ENCODE measurements at regions not wholly inside any gene's neighbourhood (a gene's known extent, or its start where the extent isn't known, plus 50 kb on each side); places are given as distances from the start of the nearest gene placed in this dataset.

GRCh38 chr10:56135828-56136227, 225.2 kb downstream of the ZWINT start:
- 84 to 90% (median 88%) methylated on average over 4 of the region's 4 CpGs for WGBS, 3 donors
- DNase-seq: no peak
- TF ChIP-seq, protein P1, sequence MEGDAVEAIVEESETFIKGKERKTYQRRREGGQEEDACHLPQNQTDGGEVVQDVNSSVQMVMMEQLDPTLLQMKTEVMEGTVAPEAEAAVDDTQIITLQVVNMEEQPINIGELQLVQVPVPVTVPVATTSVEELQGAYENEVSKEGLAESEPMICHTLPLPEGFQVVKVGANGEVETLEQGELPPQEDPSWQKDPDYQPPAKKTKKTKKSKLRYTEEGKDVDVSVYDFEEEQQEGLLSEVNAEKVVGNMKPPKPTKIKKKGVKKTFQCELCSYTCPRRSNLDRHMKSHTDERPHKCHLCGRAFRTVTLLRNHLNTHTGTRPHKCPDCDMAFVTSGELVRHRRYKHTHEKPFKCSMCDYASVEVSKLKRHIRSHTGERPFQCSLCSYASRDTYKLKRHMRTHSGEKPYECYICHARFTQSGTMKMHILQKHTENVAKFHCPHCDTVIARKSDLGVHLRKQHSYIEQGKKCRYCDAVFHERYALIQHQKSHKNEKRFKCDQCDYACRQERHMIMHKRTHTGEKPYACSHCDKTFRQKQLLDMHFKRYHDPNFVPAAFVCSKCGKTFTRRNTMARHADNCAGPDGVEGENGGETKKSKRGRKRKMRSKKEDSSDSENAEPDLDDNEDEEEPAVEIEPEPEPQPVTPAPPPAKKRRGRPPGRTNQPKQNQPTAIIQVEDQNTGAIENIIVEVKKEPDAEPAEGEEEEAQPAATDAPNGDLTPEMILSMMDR (IDR thresholded peaks at IDR 0.05): no peak
- TF ChIP-seq EP300 (IDR thresholded peaks at IDR 0.05): no peak
- Histone ChIP-seq H3K4me1 (ENCODE audit: insufficient read depth) (no peaks in the 10 kb centered on the region), H3K4me3 (no peak overlapping the region), H3K27me3 (no peaks in the 10 kb centered on the region), H3K9me3 (no peaks in the 10 kb centered on the region), H3K36me3 (no peaks in the 10 kb centered on the region), H3K27ac (no peak overlapping the region)
- intact Hi-C loops (cut with DNase I): no loop called here

DNA sequence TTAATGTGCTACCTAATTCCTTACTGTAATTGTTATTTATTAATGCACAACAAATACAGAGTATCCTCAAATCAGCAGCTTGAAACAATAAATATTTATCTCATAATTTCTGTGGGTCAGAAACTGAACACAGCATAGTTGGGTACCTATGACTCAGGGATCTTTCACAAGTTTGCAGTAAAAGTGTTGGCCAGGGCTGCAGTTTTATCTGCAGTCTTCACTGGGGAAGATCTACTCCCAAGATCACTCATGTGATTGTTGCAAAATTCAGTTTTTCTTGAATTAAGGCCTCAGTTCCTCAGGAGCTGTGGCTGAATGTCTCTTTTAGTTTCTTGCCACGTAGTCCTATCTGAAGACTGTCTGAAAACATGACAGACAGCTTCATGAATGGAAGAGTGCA, 237.8 kb downstream of the ZWINT start:
- no peak for TF ChIP-seq POLR2A (IDR thresholded peaks at IDR 0.05)
- TF ChIP-seq, protein P1 (IDR thresholded peaks at IDR 0.05): no peak
- TF ChIP-seq EP300 (IDR thresholded peaks at IDR 0.05): no peak
- H3K27ac ChIP-seq: no peak overlapping the region

GRCh38 chr10:56116684-56117083, 244.4 kb downstream of the ZWINT start:
- TF ChIP-seq POLR2A (IDR thresholded peaks at IDR 0.05) (no peak), EP300 (IDR thresholded peaks at IDR 0.05) (no peak)
- TF ChIP-seq, protein P1 (IDR thresholded peaks at IDR 0.05): no peak

More for the DNA sequence above, 237.8 kb downstream of the ZWINT start:
- Histone ChIP-seq H3K4me1 (ENCODE audit: insufficient read depth) (no peaks in the 10 kb centered on the region), H3K9me3 (no peaks in the 10 kb centered on the region), H3K4me3 (no peak overlapping the region), H3K36me3 (no peaks in the 10 kb centered on the region), H3K27me3 (no peaks in the 10 kb centered on the region)
- 64 to 78% (median 71%) methylated on average over 1 of the region's 1 CpG for WGBS, 3 donors
- no peak for DNase-seq
- intact Hi-C loops (cut with DNase I): no loop called here

DNA sequence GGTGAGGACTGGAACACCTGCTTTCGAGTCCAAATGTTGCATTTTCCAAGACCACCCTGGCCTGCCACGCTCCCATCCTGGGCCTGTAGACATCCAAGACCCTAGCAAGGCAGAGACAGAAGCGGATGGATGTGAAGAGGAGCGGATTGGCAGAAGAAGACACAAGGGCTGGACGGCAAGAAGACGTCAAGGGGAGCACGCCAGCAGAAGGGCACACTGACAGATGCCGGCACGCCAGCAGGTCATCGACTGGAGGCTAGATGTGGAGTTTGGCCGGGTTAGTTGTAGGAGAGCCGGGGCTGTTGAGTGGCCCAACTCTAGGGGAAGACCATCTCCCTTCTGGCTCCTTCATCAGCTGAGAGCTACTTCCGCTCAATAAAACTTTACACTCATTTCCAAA, 251.6 kb downstream of the ZWINT start:
- Histone ChIP-seq H3K9me3 (no peaks in the 10 kb centered on the region), H3K36me3 (no peaks in the 10 kb centered on the region), H3K4me3 (no peak overlapping the region), H3K27me3 (no peaks in the 10 kb centered on the region), H3K27ac (no peak overlapping the region), H3K4me1 (ENCODE audit: insufficient read depth) (no peaks in the 10 kb centered on the region)
- intact Hi-C loops (cut with DNase I): no loop called here
- 92 to 95% (median 93%) methylated on average over 13 of the region's 13 CpGs for WGBS, 3 donors
- DNase-seq: no peak
- TF ChIP-seq POLR2A (IDR thresholded peaks at IDR 0.05): no peak
- TF ChIP-seq EP300 (IDR thresholded peaks at IDR 0.05): no peak
- TF ChIP-seq, protein P1 (IDR thresholded peaks at IDR 0.05): no peak

More at GRCh38 chr10:56116684-56117083, 244.4 kb downstream of the ZWINT start:
- no peaks in the 10 kb centered on the region for H3K27me3 ChIP-seq
- no peak for DNase-seq
- H3K9me3 ChIP-seq: no peaks in the 10 kb centered on the region
- no peaks in the 10 kb centered on the region for H3K4me1 ChIP-seq (ENCODE audit: insufficient read depth)
- 21 to 49% (median 40%) methylated on average over 1 of the region's 1 CpG for WGBS, 3 donors
- H3K36me3 ChIP-seq: no peaks in the 10 kb centered on the region
- intact Hi-C loops (cut with DNase I): no loop called here
- H3K27ac ChIP-seq: no peak overlapping the region
- H3K4me3 ChIP-seq: no peak overlapping the region

GRCh38 chr10:56104923-56105322, 256.1 kb downstream of the ZWINT start:
- intact Hi-C loops (cut with DNase I): no loop called here
- TF ChIP-seq POLR2A (IDR thresholded peaks at IDR 0.05): no peak
- TF ChIP-seq, protein P1 (IDR thresholded peaks at IDR 0.05): no peak
- no peak for TF ChIP-seq EP300 (IDR thresholded peaks at IDR 0.05)
- H3K4me3 ChIP-seq: no peak overlapping the region
- no peaks in the 10 kb centered on the region for H3K36me3 ChIP-seq
- no peak for DNase-seq
- no peak overlapping the region for H3K27ac ChIP-seq
- H3K9me3 ChIP-seq: no peaks in the 10 kb centered on the region
- H3K4me1 ChIP-seq (ENCODE audit: insufficient read depth): no peaks in the 10 kb centered on the region
- H3K27me3 ChIP-seq: no peaks in the 10 kb centered on the region
- WGBS, 3 donors: 72 to 83% (median 82%) methylated on average over 4 of the region's 4 CpGs

Measured in ovary (tissue), 7 donors.